ENCODE measurements at regions not wholly inside any gene's neighbourhood (a gene's known extent, or its start where the extent isn't known, plus 50 kb on each side); places are given as distances from the start of the nearest gene placed in this dataset.
"Not testable (repeated sequence)": the region's sequence is repeated elsewhere in the genome, so short reads cannot be mapped to it uniquely, and the experiment has no call there.

DNA sequence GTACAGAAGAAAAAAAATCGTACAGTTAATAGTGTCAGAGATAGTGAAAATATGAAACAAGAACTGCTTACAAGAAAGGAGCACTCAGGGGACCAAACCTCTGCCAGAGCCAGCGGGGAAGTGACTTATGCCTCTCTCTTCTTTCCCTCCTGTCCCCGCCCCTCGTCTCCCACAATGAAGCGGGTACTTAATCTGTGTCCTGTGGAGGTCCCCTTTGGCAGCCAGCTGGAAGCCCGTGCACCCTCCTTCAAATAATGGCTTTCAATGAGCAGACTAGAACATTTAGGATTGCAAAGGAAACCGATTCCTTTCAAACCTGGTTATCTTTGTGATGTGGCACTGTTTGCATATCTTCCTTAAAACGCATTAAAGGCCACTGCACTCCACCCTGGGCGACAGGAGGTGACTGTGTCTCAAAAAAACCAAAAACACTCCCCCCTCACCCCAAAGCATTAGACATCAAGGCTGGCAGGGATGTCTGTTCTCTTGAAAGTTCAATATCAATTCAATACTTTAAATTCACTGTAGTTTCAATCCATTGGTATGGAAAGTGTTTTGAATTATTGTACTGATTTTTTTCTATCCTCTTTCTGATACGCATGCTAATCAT, 51.7 kb downstream of the PPIAL4C start:
- TF ChIP-seq CTCF (IDR thresholded peaks at IDR 0.05); POLR2AphosphoS5 (IDR thresholded peaks at IDR 0.05; ENCODE audit: low read depth, low read length): not testable (repeated sequence)

Data from Panc1 (cell line).